ENCODE measurements at regions not wholly inside any gene's neighbourhood (a gene's known extent, or its start where the extent isn't known, plus 50 kb on each side); places are given as distances from the start of the nearest gene placed in this dataset.

- no peak for TF ChIP-seq POLR2A (IDR thresholded peaks at IDR 0.05; ENCODE audit: low read depth, low read length)
- TF ChIP-seq POLR2AphosphoS5 (IDR thresholded peaks at IDR 0.05; ENCODE audit: low read depth, low read length): no peak
- TF ChIP-seq TAF1 (IDR thresholded peaks at IDR 0.05; ENCODE audit: borderline replicate concordance, low read depth, low read length): no peak
Measured at GRCh38 chr16:10239640-10240039, 57.4 kb upstream of the GRIN2A start.

Measured in GM12892 (cell line).